Testis (tissue), 2 donors: ENCODE measurements at regions not wholly inside any gene's neighbourhood (a gene's known extent, or its start where the extent isn't known, plus 50 kb on each side); places are given as distances from the start of the nearest gene placed in this dataset.

Source experiments
- POLR2A ChIP-seq: fragments of 450-650 bp; IDR thresholded peaks from one replicate; pipeline ENCODE4 v1.6.1; 2017; ENCODE audit warnings: antibody characterized with exemption, mild to moderate bottlenecking, moderate library complexity
- TF ChIP-seq, protein P1 (sequence below), 3 experiments: fragments of 450-650 bp in 2 of 3; fragments of 200-600 bp in 1 of 3; sonication (generic) in 1 of 3; IDR thresholded peaks; one replicate each; pipeline ENCODE4 v1.5.1; 2016 to 2019; ENCODE audit warnings: antibody characterized with exemption in 3 of 3, mild to moderate bottlenecking in 2 of 3, moderate library complexity in 1 of 3

- TF ChIP-seq, protein P1, sequence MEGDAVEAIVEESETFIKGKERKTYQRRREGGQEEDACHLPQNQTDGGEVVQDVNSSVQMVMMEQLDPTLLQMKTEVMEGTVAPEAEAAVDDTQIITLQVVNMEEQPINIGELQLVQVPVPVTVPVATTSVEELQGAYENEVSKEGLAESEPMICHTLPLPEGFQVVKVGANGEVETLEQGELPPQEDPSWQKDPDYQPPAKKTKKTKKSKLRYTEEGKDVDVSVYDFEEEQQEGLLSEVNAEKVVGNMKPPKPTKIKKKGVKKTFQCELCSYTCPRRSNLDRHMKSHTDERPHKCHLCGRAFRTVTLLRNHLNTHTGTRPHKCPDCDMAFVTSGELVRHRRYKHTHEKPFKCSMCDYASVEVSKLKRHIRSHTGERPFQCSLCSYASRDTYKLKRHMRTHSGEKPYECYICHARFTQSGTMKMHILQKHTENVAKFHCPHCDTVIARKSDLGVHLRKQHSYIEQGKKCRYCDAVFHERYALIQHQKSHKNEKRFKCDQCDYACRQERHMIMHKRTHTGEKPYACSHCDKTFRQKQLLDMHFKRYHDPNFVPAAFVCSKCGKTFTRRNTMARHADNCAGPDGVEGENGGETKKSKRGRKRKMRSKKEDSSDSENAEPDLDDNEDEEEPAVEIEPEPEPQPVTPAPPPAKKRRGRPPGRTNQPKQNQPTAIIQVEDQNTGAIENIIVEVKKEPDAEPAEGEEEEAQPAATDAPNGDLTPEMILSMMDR (IDR thresholded peaks at IDR 0.05), result no peak
- TF ChIP-seq POLR2A, result no peak
Observed at GRCh38 chr6:148142821-148143220, 199.8 kb upstream of the SASH1 start.
